Psoas muscle (tissue), 7 donors: ENCODE measurements at regions not wholly inside any gene's neighbourhood (a gene's known extent, or its start where the extent isn't known, plus 50 kb on each side); places are given as distances from the start of the nearest gene placed in this dataset.

Experiments
- ATAC-seq, 4 donors: fragments of 200-7000 bp; cut with Tn5 transposase; one replicate each; pipeline ENCODE4 v1.9.1; 2020; ENCODE audit warnings: moderate library complexity in 3 of 4, mild to moderate bottlenecking in 2 of 4
- DNase-seq, 2 donors: peaks; one replicate each; pipeline ENCODE4 v3.0.0-alpha.2; 2020
- H3K27ac ChIP-seq: fragments of 200-600 bp; one replicate; pipeline ENCODE4 v1.8.0; 2022
- H3K27me3 ChIP-seq, 3 donors: fragments of 200-600 bp in 1 of 3; one replicate each; pipeline versions ENCODE4 v1.6.1 to v1.8.0; 2013 to 2022; ENCODE audit warnings: low read length in 2 of 3, mild to moderate bottlenecking in 2 of 3, moderate library complexity in 1 of 3; ENCODE audit not compliant: insufficient read depth in 3 of 3
- H3K36me3 ChIP-seq, 2 donors: fragments of 200-600 bp in 1 of 2; one replicate each; pipeline versions ENCODE4 v1.6.1 to v1.8.0; 2013 to 2022; ENCODE audit warnings: low read depth in 1 of 2, mild to moderate bottlenecking in 1 of 2, moderate library complexity in 1 of 2; ENCODE audit not compliant: insufficient read depth in 1 of 2
- H3K4me1 ChIP-seq: fragments of 200-600 bp; one replicate; pipeline ENCODE4 v1.8.0; 2022
- H3K4me3 ChIP-seq: fragments of 200-600 bp; one replicate; pipeline ENCODE4 v1.8.0; 2022; ENCODE audit warnings: mild to moderate bottlenecking
- H3K9me3 ChIP-seq: fragments of 200-600 bp; one replicate; pipeline ENCODE4 v1.8.0; 2022
- CTCF ChIP-seq: fragments of 200-600 bp; IDR thresholded peaks from one replicate; pipeline ENCODE4 v1.8.0; 2022; ENCODE audit warnings: antibody characterized with exemption
- WGBS, 3 donors: extraction: QIAGEN DNeasy Blood & Tissue Kit; methylation state at CpG; one replicate each; pipeline versions ENCODE4 v1.1.6 to v1.1.7; 2013; 5-methylcytosine and 5-hydroxymethylcytosine counted together
- intact Hi-C, 2 donors: fragments of 100-400 bp; cut with DNase I; formaldehyde crosslinking; loops; one replicate each; pipeline versions ENCODE4 v1.11.0 to v1.14.2; 2022
- donor health status: healthy with polysubstance abuse.
- donor health status: DM: no; HTN: no; CAD: no; lungs with moderate emphysema.
- donor health status: Bipolar disorder and iron deficiency.
- donor health status: healthy.
- donor health status: DM: yes; HTN: yes; CAD: no.
- donor health status: DM: no; HTN: no; CAD: no.
- donor health status: DM: yes; HTN: yes; CAD: no.

DNA sequence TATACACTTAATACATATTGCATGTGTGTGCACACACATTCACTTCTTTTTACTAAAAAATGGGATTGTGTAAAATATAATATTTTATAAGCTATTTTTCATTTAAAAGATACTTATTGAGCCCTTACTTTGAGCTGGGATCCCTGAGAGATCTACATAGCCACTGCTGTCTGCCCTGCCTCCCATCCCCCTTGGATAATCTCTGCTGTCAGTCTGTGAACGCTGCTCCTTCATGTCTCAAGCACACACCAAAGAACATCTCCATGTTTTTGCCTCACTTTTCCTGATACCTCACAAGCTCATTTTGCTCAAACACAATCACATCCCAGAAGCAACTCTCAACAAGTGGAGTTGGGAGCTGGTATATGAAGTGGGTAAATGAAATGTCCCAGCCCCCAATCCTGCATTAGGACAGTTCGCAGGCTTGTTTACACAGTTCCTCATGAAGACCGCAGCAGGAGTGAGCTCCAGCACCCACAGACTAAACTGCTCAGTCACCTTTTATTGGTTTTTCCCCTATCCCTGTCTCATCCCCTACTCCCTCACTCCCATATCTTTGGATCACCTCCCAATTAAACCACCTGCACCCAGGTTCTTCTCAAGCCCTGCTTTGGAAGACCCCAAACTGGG lies 108.3 kb upstream of the FRY start:
- no peaks in the 10 kb centered on the region for H3K9me3 ChIP-seq
- H3K36me3 ChIP-seq: no peaks in the 10 kb centered on the region
- H3K27me3 ChIP-seq: no peaks in the 10 kb centered on the region
- no peak overlapping the region for H3K4me3 ChIP-seq
- WGBS, 3 donors: 81 to 92% (median 88%) methylated on average over 3 of the region's 3 CpGs
- H3K27ac ChIP-seq: no peak overlapping the region
- no peak for TF ChIP-seq CTCF
- H3K4me1 ChIP-seq: no peaks in the 10 kb centered on the region
- DNase-seq (no peak), ATAC-seq (no peak)
- intact Hi-C loops: no loop called here

GRCh38 chr13:31925079-31925478 lies 106.5 kb upstream of the FRY start:
- no peaks in the 10 kb centered on the region for H3K27me3 ChIP-seq
- no peak overlapping the region for H3K27ac ChIP-seq
- no peaks in the 10 kb centered on the region for H3K9me3 ChIP-seq
- H3K36me3 ChIP-seq: no peaks in the 10 kb centered on the region
- ATAC-seq: no peak
- TF ChIP-seq CTCF: no peak
- intact Hi-C loops: no loop called here
- WGBS, 3 donors: 36 to 47% (median 46%) methylated on average over 2 of the region's 2 CpGs
- no peak for DNase-seq
- H3K4me3 ChIP-seq: no peak overlapping the region
- no peaks in the 10 kb centered on the region for H3K4me1 ChIP-seq

DNA sequence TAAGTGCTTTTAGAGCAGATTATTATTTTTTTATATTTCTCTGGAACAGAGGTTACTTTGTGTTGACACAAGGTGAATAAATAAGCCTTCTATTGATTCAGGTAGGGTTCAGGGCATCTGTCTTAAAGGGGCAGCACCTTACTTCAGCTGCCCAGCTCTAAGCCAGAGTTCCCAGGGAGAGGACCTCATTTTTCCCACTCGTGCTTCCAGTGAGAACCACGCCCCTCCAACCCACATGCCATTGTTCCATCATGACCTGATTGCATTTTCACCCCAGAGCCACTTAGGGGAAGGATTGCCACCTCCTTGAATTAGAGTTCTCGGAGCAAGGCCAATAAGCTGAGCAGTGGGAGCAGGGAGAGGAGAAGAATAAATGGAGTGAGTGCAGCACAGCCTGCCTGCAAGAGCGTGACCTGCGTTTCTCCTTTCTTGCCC lies 104.3 kb upstream of the FRY start:
- H3K4me1 ChIP-seq: no peaks in the 10 kb centered on the region
- no peak overlapping the region for H3K27ac ChIP-seq
- no peaks in the 10 kb centered on the region for H3K27me3 ChIP-seq
- intact Hi-C loops: no loop called here
- no peak for TF ChIP-seq CTCF
- no peak overlapping the region for H3K4me3 ChIP-seq
- ATAC-seq (no peak), DNase-seq (no peak)
- WGBS, 3 donors: 76 to 81% (median 81%) methylated on average over 5 of the region's 5 CpGs
- no peaks in the 10 kb centered on the region for H3K36me3 ChIP-seq
- no peaks in the 10 kb centered on the region for H3K9me3 ChIP-seq

- WGBS, 3 donors: 57 to 73% (median 62%) methylated on average over 3 of the region's 3 CpGs
- Histone ChIP-seq H3K4me3 (no peak overlapping the region), H3K9me3 (no peaks in the 10 kb centered on the region), H3K4me1 (no peaks in the 10 kb centered on the region), H3K36me3 (no peaks in the 10 kb centered on the region), H3K27ac (no peak overlapping the region), H3K27me3 (no peaks in the 10 kb centered on the region)
- no peak for TF ChIP-seq CTCF
- intact Hi-C loops: no loop called here
- DNase-seq (no peak), ATAC-seq (no peak)
Observed at GRCh38 chr13:31929031-31929770, 102.4 kb upstream of the FRY start.
